Hematopoietic multipotent progenitor cell treated with erythropoietin and hydrocortisone succinate and interleukin-3 and kit ligand, for 15 days (in vitro differentiated cells): ENCODE measurements at regions not wholly inside any gene's neighbourhood (a gene's known extent, or its start where the extent isn't known, plus 50 kb on each side); places are given as distances from the start of the nearest gene placed in this dataset.

Experiments
- DNase-seq: peaks from one replicate; pipeline ENCODE4 v3.0.0-alpha.2; 2015; ENCODE audit warnings: low spot score

GRCh38 chr2:174668075-174668474 is 70.5 kb upstream of the WIPF1 start:
- DNase-seq, result no peak

DNA sequence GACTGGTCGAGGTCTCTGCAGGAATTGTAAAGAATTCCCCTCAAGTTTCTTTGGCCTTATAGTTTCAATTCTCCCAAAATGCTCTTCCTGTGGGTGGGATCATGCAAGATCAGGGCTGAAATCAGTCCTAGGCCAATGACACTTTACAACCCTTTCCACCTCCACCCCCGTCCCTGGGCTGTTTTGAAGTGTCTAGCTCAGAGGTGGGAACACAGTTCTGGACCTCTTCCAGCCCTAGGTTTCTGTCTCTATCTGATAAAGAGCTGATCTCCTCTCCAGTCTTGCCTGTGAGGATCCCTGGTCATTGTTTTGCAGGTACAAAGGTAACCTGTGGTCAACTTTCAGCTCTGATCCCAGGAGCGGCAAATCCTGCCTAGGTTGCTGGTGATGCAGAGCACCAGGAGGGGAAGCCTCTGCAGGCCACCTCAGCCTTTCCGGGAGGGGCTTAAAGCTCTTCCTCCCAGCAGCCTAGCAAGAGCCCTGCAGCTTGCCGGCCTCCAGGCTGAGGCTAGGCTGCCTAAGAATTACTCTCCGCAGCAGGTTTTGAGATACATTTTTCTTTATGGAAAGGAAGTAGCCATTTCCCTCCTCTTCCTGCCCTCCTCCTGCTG is 69.8 kb upstream of the WIPF1 start:
- DNase-seq, result no peak

- no peak for DNase-seq
Measured at GRCh38 chr2:174666845-174667244, 69.2 kb upstream of the WIPF1 start.

GRCh38 chr2:174666312-174666711 is 68.7 kb upstream of the WIPF1 start:
- no peak for DNase-seq

GRCh38 chr2:174664084-174664759 is 66.6 kb upstream of the WIPF1 start:
- DNase-seq, result no peak

DNA sequence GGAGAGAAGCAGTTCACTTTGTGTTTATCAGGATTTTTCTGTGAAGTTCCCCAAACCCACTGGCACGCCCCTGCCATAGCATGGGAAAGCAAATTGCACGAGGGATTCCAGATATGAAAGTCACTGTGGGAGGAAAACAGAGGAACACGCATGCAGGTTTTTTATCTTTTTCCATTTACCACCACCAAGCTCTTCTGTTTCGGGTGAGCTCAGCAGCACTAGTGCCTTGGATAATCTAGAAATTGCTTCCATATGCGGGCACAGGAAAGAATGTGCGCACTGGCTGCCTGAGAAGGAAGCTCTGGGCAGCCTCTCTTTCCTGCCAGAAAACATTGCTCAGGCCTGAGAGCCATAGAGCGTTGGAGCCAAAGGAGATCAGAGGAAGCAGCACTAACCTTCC is 65.9 kb upstream of the WIPF1 start:
- DNase-seq, result no peak

DNA sequence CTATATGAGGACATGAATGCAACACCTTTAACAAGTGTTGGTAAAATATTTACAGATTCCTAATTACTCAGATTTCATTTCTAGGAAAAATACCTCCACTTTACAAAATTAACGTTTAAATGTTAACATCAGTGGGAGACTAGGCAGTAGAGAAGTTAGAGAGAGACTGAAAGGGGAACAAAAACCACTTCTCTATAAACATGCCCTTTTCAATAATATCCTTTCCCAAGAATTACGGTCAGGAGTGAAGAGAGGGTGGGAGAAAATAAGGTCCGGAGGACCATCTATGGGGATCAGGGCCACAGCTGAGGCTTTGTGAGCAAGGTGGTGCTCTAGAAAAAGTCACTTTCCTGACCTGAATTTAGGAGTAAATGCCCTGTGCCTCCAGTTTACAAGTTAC is 65.3 kb upstream of the WIPF1 start:
- DNase-seq, result no peak

- DNase-seq, result no peak
Measured at GRCh38 chr2:174662459-174662858, 64.9 kb upstream of the WIPF1 start.

- DNase-seq, result no peak
Measured at GRCh38 chr2:174660984-174661675, 63.5 kb upstream of the WIPF1 start.

DNA sequence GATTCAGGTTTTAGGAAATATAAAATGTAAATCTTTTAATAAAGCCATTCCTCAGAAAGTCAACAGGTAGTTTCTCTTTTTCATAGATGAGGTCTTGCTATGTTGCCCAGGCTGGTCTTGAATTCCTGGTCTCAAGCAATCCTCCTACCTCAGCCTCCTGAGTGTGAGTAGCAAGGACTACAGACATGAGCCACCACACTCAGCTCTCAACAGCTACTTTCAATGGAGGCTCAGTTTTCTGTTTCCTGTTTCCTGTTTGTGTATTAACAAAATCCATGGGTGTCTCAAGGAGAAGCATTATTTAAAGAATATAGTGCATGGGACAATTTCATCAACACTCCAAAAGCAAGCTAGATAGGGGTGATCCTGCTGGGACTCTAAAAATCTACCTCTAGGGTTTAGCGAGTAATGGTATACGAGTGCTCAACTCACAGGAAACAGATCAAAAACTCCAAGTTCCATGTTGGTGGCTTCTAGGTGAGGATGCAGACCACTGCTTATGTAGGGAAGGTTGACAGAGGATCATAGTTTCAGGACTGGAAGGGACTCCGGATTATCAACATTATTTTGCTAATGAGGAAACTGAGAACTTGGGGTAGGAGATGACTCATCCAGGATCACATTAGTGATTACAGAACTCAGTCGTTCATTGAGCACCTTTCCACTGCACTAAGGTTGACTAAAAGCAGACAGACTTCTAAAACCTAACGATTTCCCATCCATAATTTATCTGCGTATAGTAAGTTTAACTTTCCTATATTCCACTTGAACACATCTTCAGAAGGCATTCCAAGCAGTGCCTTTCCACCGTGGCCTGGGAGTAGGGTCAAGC is 61.7 kb upstream of the WIPF1 start:
- no peak for DNase-seq

DNA sequence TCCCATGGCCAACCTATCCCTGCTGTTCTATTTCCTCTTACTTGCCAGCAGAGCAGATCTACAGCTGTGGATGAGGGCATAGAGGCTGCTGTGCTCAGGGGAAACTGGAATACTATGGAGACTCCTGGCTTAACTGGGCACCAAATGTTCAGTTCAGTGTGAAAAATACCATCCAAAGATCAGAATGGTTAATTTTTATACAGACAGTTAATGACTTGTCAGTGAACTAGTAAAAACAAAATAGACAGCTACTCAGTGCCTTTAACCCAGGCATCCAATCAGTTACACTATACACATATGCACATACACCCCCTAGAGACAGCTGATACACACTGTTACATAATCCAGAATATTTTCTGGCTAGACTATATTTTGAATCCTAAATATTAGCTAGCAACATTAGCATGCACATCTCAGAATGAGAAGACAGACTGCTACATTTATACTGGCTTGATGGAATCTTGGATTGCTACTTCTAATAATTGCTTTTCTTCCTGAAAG is 59.1 kb upstream of the WIPF1 start:
- DNase-seq, result no peak

DNA sequence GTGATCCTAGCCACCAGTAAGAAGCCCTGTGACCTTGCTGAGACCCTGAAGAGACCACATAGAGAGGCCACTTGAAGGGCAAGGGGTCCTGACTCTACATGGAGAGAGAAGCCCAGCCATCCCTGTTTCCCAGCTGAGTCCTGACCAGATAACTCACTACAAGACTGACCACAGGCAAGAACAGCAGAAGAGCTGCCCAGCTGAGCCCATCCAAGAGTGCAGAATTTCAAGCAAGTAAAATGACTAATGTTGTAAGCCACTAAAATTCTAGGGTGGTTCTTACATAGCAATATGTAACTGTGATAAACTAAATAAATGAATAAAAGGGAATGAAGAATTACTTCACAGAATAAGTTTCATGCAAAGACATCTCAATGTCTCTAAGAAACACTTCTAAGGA is 58.4 kb upstream of the WIPF1 start:
- DNase-seq, result no peak

DNA sequence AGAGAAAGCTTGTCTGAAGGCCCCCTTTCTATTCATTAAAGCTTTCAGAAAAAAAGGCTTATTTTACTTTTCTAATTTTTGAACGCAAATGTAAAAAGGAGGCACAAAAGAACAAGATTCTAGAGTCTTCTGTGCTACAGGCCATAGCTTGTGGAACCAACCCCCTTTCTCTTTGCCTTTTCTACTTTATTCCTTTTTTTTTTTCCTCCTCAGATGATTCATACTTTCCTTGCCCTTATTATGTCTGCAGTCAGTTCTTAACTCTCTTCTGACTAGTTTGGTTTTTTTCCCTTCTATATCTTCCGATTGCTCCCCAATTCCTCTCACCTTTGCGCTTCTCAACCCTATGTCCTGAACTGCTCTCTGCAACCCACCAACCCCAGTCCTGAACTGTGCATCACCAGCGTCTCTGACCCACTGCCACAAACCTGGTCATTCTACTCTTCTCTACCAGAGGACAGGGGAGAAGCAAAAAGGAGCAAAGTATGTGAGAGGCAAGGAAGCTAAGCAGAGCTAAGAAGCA is 56.9 kb upstream of the WIPF1 start:
- no peak for DNase-seq

DNA sequence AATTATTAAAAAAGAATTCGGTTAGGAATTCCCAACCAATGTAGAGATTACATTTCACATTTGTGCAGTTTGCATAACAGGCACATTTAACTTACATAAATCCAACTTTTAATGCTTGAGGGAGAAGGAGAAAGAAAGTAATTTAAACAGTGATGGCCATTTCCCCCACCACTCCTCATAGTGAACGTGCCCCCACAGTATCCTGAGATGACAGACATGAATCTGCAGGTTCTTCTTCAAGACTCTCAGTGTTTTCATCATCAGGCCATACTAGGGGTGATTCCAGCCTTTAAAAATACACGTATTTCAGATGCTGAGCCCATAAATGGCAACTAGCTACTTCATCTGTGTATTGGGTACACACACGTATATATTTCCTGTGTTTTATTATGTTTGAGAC is 51.3 kb upstream of the WIPF1 start:
- DNase-seq, result no peak
